ENCODE measurements at regions not wholly inside any gene's neighbourhood (a gene's known extent, or its start where the extent isn't known, plus 50 kb on each side); places are given as distances from the start of the nearest gene placed in this dataset.
A peak's percentile ranks its signal among the peaks of the same experiment; 100 is the strongest.

- H3K27ac Mint-ChIP-seq, result peak overlapping the region; percentile 59 to 68
- no peak for DNase-seq
- peak overlapping the region; percentile 59 to 62 for H3K4me3 Mint-ChIP-seq
- H3K27me3 Mint-ChIP-seq, result no peaks in the 10 kb centered on the region
- H3K36me3 Mint-ChIP-seq (ENCODE audit: insufficient read depth), result no peaks in the 10 kb centered on the region
- ATAC-seq (replicated peaks), result peak; percentile 78
- H3K4me1 Mint-ChIP-seq (ENCODE audit: low read depth in 2 of 2), result peaks cover 34 to 41% of the 10 kb centered on the region in 2 donors
- no peaks in the 10 kb centered on the region for H3K9me3 Mint-ChIP-seq
These were observed 86.5 kb upstream of the SLC38A2 start for GRCh38 chr12:46459111-46459510.

- DNase-seq, result no peak
These were observed 86.0 kb upstream of the SLC38A2 start for GRCh38 chr12:46458500-46459102.

GRCh38 chr12:46457958-46458357, 85.4 kb upstream of the SLC38A2 start:
- H3K27me3 Mint-ChIP-seq, result no peaks in the 10 kb centered on the region
- H3K36me3 Mint-ChIP-seq (ENCODE audit: insufficient read depth), result no peaks in the 10 kb centered on the region
- H3K4me3 Mint-ChIP-seq, result no peak overlapping the region
- H3K27ac Mint-ChIP-seq, result peak overlapping the region in 1 of 2 donors; percentile 59
- peaks cover 34 to 41% of the 10 kb centered on the region in 2 donors for H3K4me1 Mint-ChIP-seq (ENCODE audit: low read depth in 2 of 2)
- no peaks in the 10 kb centered on the region for H3K9me3 Mint-ChIP-seq
- ATAC-seq (replicated peaks), result no peak
- no peak for DNase-seq

More at GRCh38 chr12:46458500-46459102, 86.0 kb upstream of the SLC38A2 start:
- Mint-ChIP-seq H3K27ac (peak overlapping the region; percentile 59 to 68), H3K9me3 (no peaks in the 10 kb centered on the region), H3K4me1 (ENCODE audit: low read depth in 2 of 2) (peaks cover 34 to 41% of the 10 kb centered on the region in 2 donors), H3K4me3 (peak overlapping the region; percentile 59 to 62), H3K27me3 (no peaks in the 10 kb centered on the region), H3K36me3 (ENCODE audit: insufficient read depth) (no peaks in the 10 kb centered on the region)
- ATAC-seq (replicated peaks), result peak; percentile 52

- Mint-ChIP-seq H3K27me3 (no peaks in the 10 kb centered on the region), H3K4me3 (peak overlapping the region; percentile 13 to 39), H3K4me1 (ENCODE audit: low read depth in 2 of 2) (peaks cover 34 to 41% of the 10 kb centered on the region in 2 donors), H3K36me3 (ENCODE audit: insufficient read depth) (no peaks in the 10 kb centered on the region), H3K9me3 (no peaks in the 10 kb centered on the region), H3K27ac (peak overlapping the region; percentile 23 to 27)
- DNase-seq (no peak), ATAC-seq (replicated peaks) (no peak)
These were observed 84.1 kb upstream of the SLC38A2 start for GRCh38 chr12:46456356-46457334.

- Mint-ChIP-seq H3K27me3 (no peaks in the 10 kb centered on the region), H3K36me3 (ENCODE audit: insufficient read depth) (no peaks in the 10 kb centered on the region), H3K27ac (peak overlapping the region; percentile 9 to 23), H3K4me3 (peak overlapping the region; percentile 7 to 39), H3K4me1 (ENCODE audit: low read depth in 2 of 2) (peaks cover 31 to 47% of the 10 kb centered on the region in 2 donors), H3K9me3 (no peaks in the 10 kb centered on the region)
- ATAC-seq (replicated peaks) (no peak), DNase-seq (no peak)
These were observed 83.2 kb upstream of the SLC38A2 start for GRCh38 chr12:46455648-46456352.

- DNase-seq, result no peak
- Mint-ChIP-seq H3K4me3 (no peak overlapping the region), H3K9me3 (no peaks in the 10 kb centered on the region), H3K27me3 (no peaks in the 10 kb centered on the region), H3K36me3 (ENCODE audit: insufficient read depth) (no peaks in the 10 kb centered on the region), H3K27ac (peak overlapping the region in 1 of 2 donors; percentile 23), H3K4me1 (ENCODE audit: low read depth in 2 of 2) (peaks cover 23 to 39% of the 10 kb centered on the region in 2 donors)
- ATAC-seq (replicated peaks), result no peak
These were observed 82.4 kb upstream of the SLC38A2 start for GRCh38 chr12:46454981-46455380.

GRCh38 chr12:46453428-46453827, 80.9 kb upstream of the SLC38A2 start:
- Mint-ChIP-seq H3K4me1 (ENCODE audit: low read depth in 2 of 2) (peaks cover 11 to 25% of the 10 kb centered on the region in 2 donors), H3K27me3 (no peaks in the 10 kb centered on the region), H3K27ac (no peak overlapping the region), H3K4me3 (no peak overlapping the region), H3K36me3 (ENCODE audit: insufficient read depth) (no peaks in the 10 kb centered on the region), H3K9me3 (no peaks in the 10 kb centered on the region)
- no peak for ATAC-seq (replicated peaks)
- no peak for DNase-seq

- no peaks in the 10 kb centered on the region for H3K9me3 Mint-ChIP-seq
- no peak overlapping the region for H3K27ac Mint-ChIP-seq
- peaks cover 11 to 25% of the 10 kb centered on the region in 2 donors for H3K4me1 Mint-ChIP-seq (ENCODE audit: low read depth in 2 of 2)
- no peaks in the 10 kb centered on the region for H3K27me3 Mint-ChIP-seq
- no peaks in the 10 kb centered on the region for H3K36me3 Mint-ChIP-seq (ENCODE audit: insufficient read depth)
- ATAC-seq (replicated peaks) (no peak), DNase-seq (no peak)
- H3K4me3 Mint-ChIP-seq, result no peak overlapping the region
These were observed 80.2 kb upstream of the SLC38A2 start for GRCh38 chr12:46452776-46453175.

- Mint-ChIP-seq H3K9me3 (no peaks in the 10 kb centered on the region), H3K4me3 (no peak overlapping the region), H3K36me3 (ENCODE audit: insufficient read depth) (no peaks in the 10 kb centered on the region), H3K27ac (no peak overlapping the region), H3K27me3 (no peaks in the 10 kb centered on the region), H3K4me1 (ENCODE audit: low read depth in 2 of 2) (peaks cover 11 to 25% of the 10 kb centered on the region in 2 donors)
- DNase-seq, result no peak
- ATAC-seq (replicated peaks), result no peak
These were observed 79.6 kb upstream of the SLC38A2 start for GRCh38 chr12:46452061-46452615.

GRCh38 chr12:46451276-46452021, 78.9 kb upstream of the SLC38A2 start:
- Mint-ChIP-seq H3K27me3 (no peaks in the 10 kb centered on the region), H3K4me3 (no peak overlapping the region), H3K36me3 (ENCODE audit: insufficient read depth) (no peaks in the 10 kb centered on the region), H3K27ac (no peak overlapping the region), H3K4me1 (ENCODE audit: low read depth in 2 of 2) (peaks cover 8 to 21% of the 10 kb centered on the region in 2 donors), H3K9me3 (no peaks in the 10 kb centered on the region)
- no peak for ATAC-seq (replicated peaks)
- DNase-seq, result no peak

- Mint-ChIP-seq H3K27me3 (no peaks in the 10 kb centered on the region), H3K4me3 (no peak overlapping the region), H3K9me3 (no peaks in the 10 kb centered on the region), H3K27ac (no peak overlapping the region), H3K4me1 (ENCODE audit: low read depth in 2 of 2) (peaks cover 4 to 11% of the 10 kb centered on the region in 2 donors), H3K36me3 (ENCODE audit: insufficient read depth) (no peaks in the 10 kb centered on the region)
- DNase-seq (no peak), ATAC-seq (replicated peaks) (no peak)
These were observed 77.7 kb upstream of the SLC38A2 start for GRCh38 chr12:46450279-46450748.

GRCh38 chr12:46449856-46450255, 77.3 kb upstream of the SLC38A2 start:
- no peaks in the 10 kb centered on the region for H3K27me3 Mint-ChIP-seq
- no peak overlapping the region for H3K4me3 Mint-ChIP-seq
- H3K27ac Mint-ChIP-seq, result no peak overlapping the region
- no peaks in the 10 kb centered on the region for H3K36me3 Mint-ChIP-seq (ENCODE audit: insufficient read depth)
- no peaks in the 10 kb centered on the region for H3K9me3 Mint-ChIP-seq
- peaks cover 3 to 6% of the 10 kb centered on the region in 2 donors for H3K4me1 Mint-ChIP-seq (ENCODE audit: low read depth in 2 of 2)
- ATAC-seq (replicated peaks), result no peak
- DNase-seq, result no peak

Data from effector memory CD8-positive, alpha-beta T cell (primary cell).